ENCODE measurements at regions not wholly inside any gene's neighbourhood (a gene's known extent, or its start where the extent isn't known, plus 50 kb on each side); places are given as distances from the start of the nearest gene placed in this dataset.
"Not testable (repeated sequence)": the region's sequence is repeated elsewhere in the genome, so short reads cannot be mapped to it uniquely, and the experiment has no call there.

DNA sequence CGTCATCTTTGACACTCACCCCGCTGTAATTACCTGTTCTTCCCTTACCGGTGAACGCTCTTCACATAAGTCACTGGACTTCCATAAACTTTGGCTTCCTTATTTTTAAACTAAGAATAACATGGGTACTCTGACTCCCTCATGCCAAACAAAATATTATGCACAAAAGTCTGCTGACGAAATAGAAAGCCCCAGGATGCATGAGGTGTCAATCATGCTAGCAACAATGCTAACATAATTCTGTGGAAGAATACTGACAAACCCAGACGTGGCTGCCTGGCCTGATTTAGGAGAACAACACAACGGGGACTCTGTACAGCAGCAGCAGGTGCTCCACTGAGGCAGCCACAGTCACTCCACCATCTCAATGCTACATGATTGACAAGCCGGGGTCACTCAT lies 137.5 kb downstream of the CCDC71L start:
- DNase-seq (ENCODE audit: low spot score), result no peak

DNA sequence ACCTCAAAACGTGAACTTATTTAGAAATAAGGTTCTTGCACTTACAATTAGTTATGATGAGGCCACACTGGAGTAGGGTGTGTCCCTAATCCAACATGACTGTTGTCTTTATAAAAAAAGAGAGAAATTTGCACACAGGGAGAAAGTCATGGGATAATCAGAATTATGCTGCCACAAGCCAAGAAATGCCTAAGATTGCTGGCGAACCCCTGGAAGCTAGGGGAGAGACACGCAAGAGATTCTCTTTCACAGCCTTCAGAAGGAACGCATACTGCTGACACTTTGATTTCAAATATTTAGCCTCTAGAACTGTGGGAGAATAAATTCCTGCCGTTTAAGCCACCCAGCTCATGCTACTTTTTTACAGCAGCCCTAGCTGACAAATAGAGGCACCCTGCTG lies 138.3 kb downstream of the CCDC71L start:
- no peak for DNase-seq (ENCODE audit: low spot score)

DNA sequence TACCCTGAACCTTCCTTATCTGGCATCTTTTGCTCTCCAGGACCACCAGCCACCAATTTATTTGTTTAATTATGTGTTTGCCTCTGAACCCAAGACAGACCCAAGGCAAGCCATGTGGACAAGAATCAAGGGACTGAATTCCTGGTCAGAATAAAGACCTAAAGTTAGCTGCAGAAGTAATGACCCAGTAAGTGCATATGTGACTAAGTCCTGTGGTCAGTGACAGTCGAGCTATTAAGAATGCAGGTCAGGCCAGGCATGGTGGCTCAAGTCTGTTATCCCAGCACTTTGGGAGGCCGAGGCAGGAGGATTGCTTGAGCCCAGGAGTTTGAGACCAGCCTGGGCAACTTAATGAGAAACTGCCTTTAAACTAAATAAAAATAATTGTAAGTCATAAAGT lies 139.4 kb downstream of the CCDC71L start:
- DNase-seq (ENCODE audit: low spot score), result no peak

DNA sequence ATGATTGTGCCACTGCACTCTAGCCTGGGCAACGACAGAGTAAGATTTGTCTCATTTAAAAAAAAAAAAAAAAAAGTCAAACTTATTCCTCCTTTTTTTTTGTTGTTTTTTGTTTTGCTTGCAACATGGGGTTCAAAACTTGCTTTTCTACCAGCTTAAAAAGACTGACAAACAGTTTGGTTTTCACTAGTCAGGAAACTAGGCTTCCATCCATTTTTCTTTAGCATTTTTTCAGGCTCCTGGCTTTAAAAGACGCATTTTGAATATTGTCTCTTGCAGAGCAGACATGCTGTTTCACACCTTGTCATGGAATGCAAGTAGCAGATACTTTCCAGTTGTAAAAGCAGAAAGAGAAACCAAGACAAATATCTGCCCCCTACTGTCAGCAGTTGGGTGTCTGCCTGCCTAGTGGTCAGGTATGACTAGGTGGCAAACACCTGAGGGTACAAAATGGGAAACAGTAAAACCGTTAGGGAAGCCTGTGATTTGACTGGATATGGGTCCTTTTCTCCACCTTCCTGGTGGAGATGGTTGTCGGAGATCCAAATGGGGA lies 139.9 kb downstream of the CCDC71L start:
- no peak for DNase-seq (ENCODE audit: low spot score)

DNA sequence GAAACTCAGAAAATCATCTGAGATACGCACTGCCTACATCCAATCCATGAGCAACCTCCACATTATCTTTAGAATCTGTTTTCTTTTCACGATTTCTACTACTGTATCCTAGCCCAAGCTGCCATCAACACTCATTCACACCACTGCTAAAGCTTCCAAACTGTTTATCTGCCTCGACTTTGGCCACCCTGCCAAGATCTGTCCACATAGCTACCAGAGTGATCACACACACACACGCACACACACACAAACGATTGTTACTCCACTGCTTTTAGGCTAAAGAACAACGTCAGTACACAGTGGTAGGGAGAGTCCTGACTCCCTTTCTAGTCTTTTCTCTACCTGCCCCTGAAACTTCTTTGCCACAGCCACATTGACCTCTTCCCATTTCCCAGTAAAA lies 142.0 kb downstream of the CCDC71L start:
- no peak for DNase-seq (ENCODE audit: low spot score)

DNA sequence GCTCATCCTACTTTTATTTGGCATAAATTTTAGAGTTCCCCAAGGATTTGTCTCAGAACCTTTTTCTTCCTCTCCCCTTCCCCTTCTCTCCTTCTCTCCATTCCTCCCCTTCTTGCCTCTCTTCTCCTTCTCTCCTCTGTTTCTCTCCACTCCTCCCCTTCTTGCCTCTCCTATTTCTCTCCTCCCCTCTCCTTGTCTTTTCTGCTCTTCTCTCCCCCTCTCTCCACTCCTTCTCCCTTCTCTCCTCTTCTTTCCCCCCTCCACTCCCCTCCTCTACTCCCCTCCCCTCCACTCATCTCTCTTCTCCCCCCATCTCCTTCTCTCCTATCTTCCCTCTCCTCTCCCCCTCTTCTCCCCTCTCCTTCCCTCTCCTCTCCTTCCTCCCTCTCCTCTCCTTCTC lies 142.7 kb downstream of the CCDC71L start:
- DNase-seq (ENCODE audit: low spot score), result no peak

DNA sequence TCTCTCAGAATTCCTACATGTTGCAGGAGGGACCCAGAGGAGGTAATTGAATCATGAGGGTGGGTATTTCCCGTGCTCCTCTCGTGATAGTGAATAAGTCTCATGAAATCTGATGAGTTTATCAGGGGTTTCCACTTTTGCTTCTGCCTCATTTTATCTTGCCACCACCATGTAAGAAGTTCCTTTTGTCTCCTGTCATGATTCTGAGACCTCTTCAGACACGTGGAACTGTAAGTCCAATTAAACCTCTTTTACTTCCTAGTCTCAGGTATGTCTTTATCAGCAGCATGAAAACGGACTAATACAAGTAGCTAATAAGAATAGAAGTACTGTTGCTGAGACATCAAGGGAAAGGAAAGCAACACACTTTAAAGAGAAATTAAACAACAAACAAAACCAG lies 143.4 kb downstream of the CCDC71L start:
- no peak for DNase-seq (ENCODE audit: low spot score)

DNA sequence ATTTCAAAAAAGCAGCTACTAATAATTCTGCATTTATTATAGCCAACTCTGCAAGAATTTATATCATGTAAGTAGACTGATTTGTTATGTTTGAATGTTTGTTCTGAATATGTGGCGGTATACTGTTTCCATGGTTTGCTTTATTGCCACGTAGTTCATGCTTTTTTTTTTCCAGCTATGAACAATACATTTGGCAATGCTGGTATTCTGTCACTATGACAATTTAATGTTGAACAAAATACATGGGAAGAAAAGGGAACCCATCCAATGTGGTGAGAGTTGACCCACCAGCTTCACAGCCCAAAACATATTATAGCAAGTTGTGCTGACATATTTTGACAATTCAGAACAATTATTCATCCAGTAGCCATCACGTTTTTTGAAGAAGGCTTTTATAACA lies 145.6 kb downstream of the CCDC71L start:
- DNase-seq (ENCODE audit: low spot score), result no peak

DNA sequence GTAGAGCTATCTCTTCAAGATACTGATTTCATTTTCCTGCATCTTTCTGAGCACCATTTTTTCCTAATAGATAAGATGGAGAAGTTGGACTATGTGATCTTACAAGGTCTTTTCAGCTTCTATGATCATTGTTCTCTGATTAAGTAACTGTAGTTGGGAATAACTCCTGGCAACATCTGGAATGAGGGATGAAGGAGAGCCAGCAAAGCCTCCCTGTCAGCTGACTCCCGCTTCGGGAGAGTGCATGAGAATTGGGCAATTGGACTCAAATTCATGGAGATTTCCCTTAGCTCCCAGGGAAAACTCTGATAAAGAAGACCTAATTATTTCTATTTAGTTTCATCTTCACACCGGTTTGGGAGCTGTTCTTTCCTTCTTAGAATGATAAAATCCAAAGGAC lies 146.1 kb downstream of the CCDC71L start:
- no peak for DNase-seq (ENCODE audit: low spot score)

DNA sequence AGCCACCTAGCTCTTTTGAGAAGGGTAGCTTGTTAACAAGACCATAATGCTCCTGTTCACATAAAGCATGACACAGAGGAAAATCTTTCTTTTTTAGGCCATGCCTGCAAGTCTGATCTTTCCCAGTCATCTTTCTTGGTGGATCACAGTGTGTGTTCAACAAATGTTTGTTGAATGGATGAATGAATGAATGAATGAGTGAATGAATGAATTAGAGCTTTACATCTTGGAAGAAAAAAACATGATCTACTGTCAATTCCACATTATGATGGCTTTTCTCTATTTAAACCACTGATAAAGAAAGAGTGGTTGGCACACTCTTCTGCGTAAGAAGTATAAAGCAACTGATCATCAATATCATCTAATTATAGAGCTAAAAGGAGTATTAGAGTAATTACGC lies 148.7 kb downstream of the CCDC71L start:
- DNase-seq (ENCODE audit: low spot score), result no peak

DNA sequence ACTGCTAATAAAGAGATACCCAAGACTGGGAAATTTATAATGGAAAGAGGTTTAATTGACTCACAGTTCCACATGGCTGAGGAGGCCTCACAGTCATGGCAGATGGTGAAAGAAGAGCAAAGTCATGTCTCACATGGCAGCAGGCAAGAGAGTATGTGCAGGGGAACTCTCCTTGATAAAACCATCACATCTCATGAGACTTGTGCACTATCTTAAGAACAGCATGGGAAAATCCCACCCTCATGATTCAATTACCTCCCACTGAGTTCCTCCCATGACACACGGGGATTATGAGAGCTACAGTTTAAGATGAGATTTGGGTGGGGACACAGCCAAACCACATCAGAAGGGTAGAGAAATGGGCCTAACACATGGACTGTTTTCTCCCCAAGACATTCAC lies 156.3 kb downstream of the CCDC71L start:
- no peak for DNase-seq (ENCODE audit: low spot score)

DNA sequence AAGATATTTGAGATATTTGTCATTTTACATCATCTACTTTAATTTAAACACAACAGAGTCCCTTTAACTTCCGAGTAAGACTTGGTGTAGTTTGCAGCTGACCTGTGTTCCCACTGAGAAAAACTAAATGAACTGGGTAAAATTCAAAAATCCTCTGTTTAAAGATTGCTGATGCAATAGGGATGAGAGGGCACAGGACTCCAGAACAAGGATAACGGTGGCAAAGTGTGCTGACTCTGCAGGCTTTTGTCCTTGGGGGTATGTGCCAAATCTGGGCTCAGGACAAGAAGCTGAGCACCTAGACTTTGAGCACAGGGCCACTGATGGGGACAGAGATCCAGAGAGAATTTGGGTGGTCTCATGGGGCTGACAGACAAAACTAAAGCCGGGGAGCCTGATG lies 156.8 kb downstream of the CCDC71L start:
- no peak for DNase-seq (ENCODE audit: low spot score)

DNA sequence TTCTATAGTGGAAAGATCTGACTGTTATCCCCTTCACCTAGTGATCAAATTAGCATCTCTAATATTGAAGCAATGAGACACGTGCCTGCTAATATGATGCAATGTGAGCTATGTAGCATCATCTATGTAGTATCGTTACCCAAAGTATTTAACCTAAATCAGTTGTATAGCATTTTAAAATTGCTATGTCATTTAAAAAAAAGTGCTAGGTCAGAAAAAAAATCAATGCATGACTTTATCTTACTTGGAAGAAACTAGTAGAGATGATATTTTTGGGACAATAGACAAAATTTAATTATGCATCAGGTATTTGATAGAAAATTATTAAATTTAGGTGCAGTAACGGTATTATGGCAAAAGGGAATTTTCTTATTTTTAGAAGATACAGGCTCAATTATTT lies 157.3 kb downstream of the CCDC71L start:
- DNase-seq (ENCODE audit: low spot score), result no peak

DNA sequence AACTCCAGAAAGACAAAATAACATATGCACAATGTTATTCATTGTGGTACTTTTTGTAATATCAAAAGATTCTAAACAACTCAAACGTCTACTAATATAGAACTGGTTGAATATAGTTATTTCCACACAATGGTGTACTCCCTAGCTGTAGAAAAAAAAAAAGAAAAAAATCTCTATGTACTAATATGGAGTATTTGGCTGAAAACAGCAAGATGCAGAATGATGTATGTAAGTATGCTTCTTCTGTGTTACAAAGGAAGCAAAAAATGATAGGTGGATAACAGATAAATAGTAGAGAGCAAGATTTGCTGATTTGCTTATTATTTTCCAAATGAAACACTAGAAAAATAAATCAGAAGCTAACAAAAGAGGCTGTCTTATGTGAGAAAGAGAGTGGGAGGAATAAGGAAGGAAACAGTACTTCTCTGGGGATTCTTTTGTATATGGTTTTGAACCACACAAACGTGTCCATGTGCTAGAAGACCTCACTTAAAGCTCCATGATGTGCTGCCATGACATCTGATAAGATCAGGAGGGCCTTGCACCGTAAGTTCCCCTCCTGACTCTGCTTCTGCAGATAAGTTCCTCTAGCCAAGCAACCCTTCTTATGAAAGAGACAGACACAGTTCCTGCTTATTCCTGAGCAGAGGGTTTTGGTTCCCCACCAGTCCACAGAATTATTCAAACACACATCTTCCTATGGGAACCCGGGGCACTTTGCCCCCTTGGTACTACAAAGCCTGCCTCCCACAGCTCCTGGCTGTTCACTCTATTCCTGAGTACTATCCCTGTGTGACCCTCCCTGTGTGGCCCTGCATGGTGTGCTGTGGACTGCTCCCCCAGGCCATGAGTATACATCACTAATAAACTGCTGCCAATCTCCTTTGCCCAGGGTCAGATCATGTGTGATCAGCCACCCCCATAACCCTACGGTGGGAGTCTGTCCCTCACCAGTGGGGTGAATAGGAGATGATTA lies 159.1 kb downstream of the CCDC71L start:
- no peak for DNase-seq (ENCODE audit: low spot score)

DNA sequence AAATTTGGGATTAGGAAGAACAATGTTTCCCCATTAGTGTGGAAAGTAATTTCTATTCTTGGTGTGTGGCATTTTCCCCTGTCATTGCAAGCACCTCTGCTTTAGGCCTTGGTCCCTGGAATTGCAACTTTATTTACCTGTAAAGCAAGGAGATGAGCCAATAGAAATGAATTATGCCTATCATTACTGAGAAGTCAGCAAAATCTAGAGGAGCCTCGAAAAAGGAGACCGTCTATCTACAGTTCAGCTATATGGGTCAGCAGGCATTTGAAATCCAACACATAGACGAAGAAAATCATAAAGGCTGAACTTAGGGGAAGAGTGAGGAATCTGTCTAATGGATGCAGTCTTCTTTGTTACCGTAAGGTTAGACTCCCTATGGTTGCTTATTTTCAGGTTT lies 161.1 kb downstream of the CCDC71L start:
- DNase-seq (ENCODE audit: low spot score), result no peak

DNA sequence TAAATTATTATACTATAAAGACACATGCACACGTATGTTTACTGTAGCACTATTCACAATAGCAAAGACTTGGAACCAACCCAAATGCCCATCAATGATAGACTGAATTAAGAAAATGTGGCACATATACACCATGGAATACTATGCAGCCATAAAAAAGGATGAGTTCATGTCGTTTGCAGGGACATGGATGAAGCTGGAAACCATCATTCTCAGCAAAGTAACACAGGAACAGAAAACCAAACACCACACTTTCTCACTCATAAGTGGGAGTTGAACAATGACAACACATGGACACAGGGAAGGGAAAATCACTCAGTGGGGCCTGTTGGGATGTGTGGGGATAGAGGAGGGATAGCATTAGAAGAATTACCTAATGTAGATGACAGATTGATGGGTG lies 163.0 kb downstream of the CCDC71L start:
- not testable (repeated sequence) for DNase-seq (ENCODE audit: low spot score)

DNA sequence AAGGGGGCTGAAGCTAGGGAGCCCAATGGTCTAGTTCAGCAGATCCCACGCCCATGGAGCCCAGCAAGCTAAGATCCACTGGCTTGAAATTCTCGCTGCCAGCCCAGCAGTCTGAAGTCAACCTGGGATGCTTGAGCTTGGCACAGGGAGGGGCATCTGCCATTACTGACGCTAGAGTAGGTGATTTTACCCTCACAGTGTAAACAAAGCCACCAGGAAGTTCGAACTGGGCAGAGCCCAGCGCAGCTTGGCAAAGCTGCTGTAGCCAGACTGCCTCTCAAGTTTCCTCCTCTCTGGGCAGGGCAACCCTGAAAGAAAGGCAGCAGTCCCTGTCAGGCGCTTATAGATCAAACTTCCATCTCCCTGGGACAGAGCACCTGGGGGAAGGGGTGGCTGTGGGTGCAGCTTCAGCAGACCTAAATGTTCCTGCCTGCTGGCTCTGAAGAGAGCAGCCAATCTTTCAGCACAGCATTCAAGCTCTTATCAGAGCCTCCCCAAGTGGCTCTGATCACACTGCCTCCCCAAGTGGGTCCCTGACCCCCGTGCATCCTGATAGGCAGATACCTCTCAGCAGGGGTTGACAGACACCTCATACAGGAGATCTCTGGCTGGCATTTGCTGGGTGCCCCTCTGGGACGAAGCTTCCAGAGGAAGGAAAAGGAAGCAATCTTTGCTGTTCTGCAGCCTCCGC lies 167.8 kb downstream of the CCDC71L start:
- DNase-seq (ENCODE audit: low spot score), result no peak

DNA sequence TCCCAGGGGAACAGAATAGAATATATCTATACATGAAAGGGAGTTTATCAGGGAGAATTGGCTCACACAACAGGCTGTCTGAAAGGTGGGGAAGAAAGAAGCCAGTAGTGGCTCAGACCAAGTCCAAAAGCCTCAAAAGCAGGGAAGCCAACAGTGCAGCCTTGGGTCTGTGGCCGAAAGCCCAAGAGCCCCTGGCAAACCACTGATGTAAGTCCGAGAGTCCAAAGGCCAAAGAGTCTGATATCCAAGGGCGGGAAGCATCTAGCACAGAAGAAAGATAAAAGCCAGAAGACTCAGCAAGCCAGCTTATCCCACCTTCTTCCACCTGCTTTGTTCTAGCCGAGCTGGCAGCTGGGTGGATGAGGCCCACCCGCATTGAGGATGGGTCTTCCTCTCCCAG lies 172.5 kb downstream of the CCDC71L start:
- DNase-seq (ENCODE audit: low spot score), result no peak

DNA sequence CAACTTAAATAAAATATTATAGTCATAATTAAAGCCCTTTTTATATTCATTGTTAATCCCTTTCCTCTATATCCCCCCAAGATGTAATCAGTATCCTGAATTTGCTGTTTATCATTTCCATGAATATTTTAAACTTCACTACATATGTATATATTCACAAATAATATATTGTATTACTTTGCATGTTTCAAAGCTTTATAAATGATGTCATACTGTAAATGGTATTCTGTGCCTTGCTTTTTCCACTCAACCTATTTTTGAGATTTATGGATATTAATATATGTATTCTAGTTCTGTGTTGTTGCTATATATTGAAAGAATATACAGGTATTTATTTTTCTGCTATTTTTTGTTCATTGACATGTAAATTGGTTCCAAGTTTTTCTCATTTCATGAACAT lies 173.1 kb downstream of the CCDC71L start:
- no peak for DNase-seq (ENCODE audit: low spot score)

DNA sequence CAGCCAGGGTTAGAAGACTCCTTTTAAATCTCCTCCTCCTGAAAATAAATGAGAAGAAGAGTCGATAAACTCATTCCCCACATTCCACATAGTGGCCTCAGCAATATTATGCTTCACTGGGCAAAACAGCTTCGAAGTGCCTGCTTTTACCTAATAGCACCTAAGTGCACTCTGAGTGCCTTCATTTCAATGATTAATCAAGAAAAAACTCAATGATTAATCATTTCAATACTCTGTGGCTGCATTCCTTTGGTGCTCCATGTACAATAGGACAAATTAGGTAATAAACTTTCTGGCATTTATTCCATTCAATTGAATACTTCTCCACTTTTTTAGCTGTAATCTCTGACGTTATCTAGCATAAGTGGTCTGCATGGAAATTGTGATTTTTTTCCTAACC lies 174.6 kb downstream of the CCDC71L start:
- no peak for DNase-seq (ENCODE audit: low spot score)

DNA sequence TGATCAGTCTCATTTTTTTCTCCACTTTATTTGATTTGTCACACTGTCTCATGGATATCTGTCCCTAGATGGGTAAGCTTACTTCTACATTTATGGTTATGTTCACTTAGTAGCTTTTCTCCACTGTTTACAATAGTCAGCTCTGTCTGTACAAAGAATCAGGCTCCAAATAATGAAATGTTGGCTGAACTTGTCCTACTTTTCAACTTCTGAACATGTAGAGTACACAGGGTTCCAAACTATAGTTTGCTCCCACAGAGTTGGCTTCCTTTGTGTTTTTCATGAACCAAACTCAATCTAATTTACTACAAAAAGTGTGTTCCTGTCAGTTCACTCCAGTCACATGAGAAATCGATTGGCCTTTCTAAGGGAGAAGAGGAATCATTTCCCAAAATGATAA lies 175.0 kb downstream of the CCDC71L start:
- DNase-seq (ENCODE audit: low spot score), result no peak

DNA sequence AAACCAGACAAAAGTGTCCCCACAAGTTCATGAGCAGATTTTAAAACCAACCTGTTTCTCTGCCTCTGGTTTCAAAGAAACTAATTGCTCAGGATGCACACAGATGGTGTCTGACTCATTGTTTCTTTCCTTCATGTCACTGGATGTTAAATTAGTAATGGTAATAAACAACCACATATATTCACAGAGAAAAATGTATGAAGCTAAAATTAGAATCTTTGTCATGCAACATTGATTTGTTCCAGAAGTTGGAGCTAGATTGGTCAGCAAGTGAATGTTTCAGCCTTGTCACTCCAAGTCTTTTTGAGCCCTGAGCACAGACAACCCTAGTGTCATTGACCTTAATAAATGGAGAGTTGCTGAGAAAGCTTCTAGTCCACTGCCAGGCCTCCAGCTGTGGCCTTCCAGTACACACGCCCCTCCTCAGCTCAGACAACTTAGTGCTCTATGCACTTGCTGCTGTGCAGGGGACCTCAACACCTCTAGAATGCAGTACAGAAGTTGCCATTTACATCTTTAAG lies 175.9 kb downstream of the CCDC71L start:
- DNase-seq (ENCODE audit: low spot score), result no peak

DNA sequence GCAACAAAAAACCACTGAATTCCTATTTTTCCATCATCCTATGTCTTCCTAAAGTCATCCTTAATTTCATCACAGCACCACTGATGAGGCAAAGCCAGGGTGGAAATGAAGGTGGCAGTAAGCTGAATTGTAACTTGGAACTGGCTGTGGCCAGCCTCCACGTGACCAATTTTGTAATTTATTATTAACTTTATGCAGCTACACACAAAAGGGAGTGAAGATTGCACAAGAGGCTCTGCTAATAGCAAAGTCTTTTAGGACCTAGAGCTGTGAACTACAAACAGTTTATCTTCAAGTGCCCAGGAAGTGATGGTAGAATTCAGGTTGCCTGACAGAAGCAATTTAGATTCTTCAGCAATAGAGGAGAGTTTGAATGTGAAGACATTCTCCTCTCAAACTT lies 176.4 kb downstream of the CCDC71L start:
- no peak for DNase-seq (ENCODE audit: low spot score)
